NCI-H187 treated with DMSO at 0.1 percent for 48 hours (cell line): ENCODE measurements at regions not wholly inside any gene's neighbourhood (a gene's known extent, or its start where the extent isn't known, plus 50 kb on each side); places are given as distances from the start of the nearest gene placed in this dataset.
"Not testable (repeated sequence)": the region's sequence is repeated elsewhere in the genome, so short reads cannot be mapped to it uniquely, and the experiment has no call there.

Experiments
- DNase-seq: peaks from one replicate; lab custom pipeline; 2025; lab: John Stamatoyannopoulos, UW

DNA sequence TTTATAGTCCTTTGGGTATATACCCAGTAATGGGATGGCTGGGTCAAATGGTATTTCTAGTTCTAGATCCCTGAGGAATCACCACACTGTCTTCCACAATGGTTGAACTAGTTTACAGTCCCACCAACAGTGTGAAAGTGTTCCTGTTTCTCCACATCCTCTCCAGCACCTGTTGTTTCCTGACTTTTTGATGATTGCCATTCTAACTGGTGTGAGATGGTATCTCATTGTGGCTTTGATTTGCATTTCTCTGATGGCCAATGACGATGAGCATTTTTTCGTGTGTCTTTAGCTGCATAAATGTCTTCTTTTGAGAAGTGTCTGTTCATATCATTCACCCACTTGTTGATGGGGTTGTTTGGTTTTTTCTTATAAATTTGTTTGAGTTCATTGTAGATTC lies 612.5 kb upstream of the SGCD start:
- not testable (repeated sequence) for DNase-seq

DNA sequence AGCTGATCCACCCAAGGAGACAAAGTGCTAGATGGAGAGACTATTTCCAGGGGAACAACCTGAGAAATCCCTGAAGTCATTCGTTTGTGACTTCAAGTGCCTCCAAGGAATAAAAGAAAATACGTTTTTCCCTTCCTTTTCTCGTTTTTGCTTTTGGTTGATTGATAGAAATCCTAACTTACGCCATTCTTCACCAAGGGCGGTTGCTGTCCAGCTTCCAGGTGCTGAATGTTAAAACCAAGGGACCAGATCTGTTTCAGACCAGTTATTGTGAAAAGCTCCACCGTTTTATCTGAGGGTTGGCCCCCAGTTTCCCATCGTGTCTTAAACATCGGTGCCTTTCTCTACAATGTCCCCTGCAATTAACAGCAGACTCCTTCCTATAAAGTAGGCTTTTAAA lies 600.7 kb upstream of the SGCD start:
- DNase-seq = no peak

- DNase-seq = no peak
These were observed 599.3 kb upstream of the SGCD start for GRCh38 chr5:155727512-155728145.

GRCh38 chr5:155728146-155728856 lies 598.7 kb upstream of the SGCD start:
- no peak for DNase-seq

GRCh38 chr5:155728857-155729683 lies 597.9 kb upstream of the SGCD start:
- DNase-seq = no peak

GRCh38 chr5:155729684-155730059 lies 597.3 kb upstream of the SGCD start:
- DNase-seq = no peak

GRCh38 chr5:155732587-155733376 lies 594.2 kb upstream of the SGCD start:
- no peak for DNase-seq

- DNase-seq = no peak
These were observed 593.0 kb upstream of the SGCD start for GRCh38 chr5:155733935-155734334.

DNA sequence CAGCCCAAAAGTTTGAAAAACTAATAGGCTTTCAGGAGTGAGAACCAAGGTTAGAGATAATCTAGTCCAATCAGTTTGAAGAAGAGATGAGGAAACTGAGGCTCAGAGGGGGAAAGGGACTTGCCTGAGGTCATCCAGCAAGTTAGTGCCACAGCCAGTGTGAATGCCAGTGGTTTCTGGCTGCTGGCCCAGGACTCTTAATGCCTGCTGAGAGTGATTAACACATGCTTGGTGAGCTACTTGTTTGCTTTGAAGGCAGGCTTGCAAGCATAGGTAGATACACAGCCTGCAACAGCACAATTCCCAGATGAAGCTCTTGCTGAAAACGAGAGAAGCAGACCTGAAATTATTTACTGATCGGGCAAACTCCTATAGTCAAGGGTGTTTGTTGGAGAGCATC lies 591.6 kb upstream of the SGCD start:
- no peak for DNase-seq

- no peak for DNase-seq
These were observed 588.3 kb upstream of the SGCD start for GRCh38 chr5:155738616-155739015.

- no peak for DNase-seq
These were observed 580.5 kb upstream of the SGCD start for GRCh38 chr5:155746367-155747038.

DNA sequence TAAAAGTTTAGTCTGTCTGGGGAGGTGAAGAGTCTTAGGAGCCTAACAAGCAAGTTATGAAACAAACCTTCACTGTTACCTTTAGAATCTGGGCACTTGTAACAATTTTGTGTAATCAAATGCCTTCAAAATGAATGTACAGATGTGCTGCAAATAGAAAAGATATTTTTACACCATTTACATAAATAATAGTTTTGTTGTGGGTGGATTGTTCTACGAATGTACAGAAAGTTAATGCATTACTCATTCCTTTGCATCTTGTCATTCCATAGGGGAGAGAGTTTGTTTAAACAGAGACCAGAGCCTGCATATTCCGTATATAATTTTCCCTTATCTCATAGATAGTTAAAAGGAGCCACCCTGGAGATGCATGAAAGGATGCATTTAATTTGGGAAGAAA lies 576.9 kb upstream of the SGCD start:
- no peak for DNase-seq

DNA sequence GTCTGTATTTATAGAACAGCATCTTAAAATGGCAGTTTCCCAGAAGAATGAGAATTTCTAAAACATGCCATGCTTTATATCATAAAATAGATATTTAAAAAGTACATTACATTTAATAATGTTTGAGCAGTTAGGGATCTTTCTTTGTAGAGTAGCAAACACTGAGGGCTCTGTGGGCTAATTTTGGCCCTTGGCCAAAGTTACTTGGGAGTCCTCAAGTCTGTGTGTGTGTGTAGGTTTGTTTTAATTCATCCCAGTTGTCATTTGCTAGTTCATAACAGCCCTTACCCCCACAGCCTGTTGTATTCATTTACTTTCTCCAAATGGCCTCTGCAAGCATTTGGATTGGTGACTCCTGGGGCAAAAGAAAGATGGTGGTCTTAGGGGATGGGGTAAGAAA lies 576.4 kb upstream of the SGCD start:
- DNase-seq = no peak

DNA sequence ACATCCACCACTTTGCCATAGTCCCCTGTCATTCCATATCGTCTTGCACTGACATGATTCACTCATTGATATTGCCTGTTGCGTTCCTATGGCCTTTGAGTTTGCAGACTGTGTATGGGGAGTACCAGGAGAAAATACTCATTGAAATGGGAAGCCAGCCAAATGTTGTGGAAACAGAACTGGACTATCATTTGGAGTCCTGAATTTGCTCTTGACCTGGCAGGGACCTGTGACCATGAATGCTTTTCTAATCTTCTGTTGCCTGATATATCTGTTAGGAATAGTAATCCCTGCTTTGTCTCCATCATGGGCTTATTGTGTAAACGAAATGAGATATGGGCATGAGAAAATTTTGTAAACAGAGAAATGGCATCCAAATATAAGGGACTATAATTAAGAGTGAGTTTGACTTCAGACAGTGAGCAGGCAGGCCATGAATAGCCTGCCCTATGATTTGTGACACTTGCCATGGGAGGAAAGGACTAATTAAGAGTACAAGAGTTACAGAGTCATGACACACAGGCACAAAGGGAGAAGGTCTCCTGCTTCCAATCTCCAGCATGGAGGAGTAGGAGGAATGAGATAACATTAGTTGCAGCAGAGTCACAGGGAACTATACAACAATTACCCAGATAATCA lies 572.9 kb upstream of the SGCD start:
- DNase-seq = no peak

DNA sequence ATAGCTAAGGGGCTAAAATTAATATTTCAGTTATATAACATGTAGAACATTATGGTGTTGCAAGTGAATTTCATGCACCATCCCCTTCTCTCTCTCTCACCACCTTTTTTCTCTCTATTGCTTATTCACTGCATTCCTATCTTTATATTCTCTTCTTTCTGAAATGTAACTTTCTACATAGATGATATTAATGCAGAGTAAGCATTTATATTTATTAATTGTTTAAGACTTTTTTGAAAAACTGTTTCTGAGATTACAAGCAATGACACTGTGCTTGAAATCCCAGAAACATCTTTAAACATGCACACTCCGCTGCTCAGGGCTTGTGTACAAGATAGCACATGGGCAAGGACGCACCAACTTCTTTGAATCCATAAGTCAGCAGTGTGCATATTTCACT lies 567.7 kb upstream of the SGCD start:
- DNase-seq = no peak

GRCh38 chr5:155759984-155760383 lies 567.0 kb upstream of the SGCD start:
- DNase-seq = no peak

- DNase-seq = no peak
These were observed 565.5 kb upstream of the SGCD start for GRCh38 chr5:155761502-155761901.

DNA sequence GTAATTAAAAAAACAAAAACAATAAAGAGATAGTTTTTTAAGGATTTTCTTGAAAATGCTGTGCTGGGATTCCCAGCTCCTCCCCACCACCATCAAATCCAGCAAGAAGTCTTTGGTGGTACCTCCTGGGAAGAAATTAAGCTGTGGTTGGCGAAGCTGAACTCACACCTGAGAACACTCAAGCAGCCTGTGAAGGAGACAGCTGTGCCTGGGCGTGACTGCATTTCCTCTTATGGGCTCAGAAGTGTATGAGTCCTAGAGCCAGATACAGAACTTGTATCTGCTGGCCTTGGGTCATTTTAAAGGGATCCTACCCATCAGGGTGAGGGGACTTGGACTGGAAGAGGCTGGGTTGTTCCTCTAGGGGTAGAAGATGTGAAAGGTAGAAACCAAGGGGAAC lies 561.2 kb upstream of the SGCD start:
- DNase-seq = no peak

DNA sequence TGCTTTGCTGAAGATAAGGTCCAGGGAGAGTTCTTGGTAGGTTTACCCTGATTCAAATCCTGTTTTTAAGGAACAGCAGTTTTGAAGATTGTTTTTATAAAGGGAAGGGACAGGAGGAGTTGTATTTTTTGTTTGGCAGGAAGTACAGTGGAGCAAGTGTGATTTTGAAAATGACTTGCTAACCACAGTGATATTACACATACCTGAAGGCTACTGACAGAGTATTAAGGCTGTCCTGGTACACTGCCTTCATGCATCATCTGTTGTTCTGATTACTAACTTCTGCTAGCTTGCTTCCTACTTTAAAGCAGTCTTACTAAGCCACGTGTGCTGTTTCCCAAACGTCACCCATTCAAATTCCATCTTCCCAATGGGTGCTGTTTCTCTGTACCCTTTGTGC lies 559.5 kb upstream of the SGCD start:
- no peak for DNase-seq

- no peak for DNase-seq
These were observed 558.6 kb upstream of the SGCD start for GRCh38 chr5:155768332-155768731.

DNA sequence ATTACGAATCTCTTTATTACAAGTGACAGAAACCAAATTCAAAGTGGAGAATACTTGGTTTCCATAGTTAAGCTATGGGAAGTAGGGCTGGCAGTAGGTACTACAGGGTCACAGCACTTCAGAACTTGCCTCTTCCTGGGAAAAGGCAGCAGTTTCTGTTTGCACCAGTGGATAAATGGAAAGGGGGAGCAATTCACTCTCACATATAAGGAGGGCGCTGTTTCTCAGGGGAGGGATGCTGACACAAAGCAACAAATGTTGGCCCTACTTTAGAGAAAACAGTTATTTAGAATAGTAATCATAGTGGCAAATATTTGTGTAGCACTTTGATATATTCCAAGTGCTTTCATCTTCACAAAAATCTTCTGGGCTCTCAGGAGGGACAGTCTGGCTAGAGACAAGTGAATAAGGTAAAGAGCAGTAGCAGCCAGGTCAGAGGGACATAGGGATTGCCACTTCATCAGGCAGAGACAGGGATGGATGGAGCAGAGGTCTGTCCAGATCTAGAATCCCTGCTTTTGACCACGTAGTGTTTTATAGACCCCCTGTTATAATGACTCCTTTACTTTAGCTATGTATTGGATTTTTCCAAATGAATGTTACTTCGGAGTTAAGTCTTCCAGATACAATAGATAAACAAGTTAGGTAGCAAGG lies 554.8 kb upstream of the SGCD start:
- DNase-seq = no peak
